ENCODE measurements at regions not wholly inside any gene's neighbourhood (a gene's known extent, or its start where the extent isn't known, plus 50 kb on each side); places are given as distances from the start of the nearest gene placed in this dataset.
A peak's percentile ranks its signal among the peaks of the same experiment; 100 is the strongest.
"Not testable (repeated sequence)": the region's sequence is repeated elsewhere in the genome, so short reads cannot be mapped to it uniquely, and the experiment has no call there.

DNA sequence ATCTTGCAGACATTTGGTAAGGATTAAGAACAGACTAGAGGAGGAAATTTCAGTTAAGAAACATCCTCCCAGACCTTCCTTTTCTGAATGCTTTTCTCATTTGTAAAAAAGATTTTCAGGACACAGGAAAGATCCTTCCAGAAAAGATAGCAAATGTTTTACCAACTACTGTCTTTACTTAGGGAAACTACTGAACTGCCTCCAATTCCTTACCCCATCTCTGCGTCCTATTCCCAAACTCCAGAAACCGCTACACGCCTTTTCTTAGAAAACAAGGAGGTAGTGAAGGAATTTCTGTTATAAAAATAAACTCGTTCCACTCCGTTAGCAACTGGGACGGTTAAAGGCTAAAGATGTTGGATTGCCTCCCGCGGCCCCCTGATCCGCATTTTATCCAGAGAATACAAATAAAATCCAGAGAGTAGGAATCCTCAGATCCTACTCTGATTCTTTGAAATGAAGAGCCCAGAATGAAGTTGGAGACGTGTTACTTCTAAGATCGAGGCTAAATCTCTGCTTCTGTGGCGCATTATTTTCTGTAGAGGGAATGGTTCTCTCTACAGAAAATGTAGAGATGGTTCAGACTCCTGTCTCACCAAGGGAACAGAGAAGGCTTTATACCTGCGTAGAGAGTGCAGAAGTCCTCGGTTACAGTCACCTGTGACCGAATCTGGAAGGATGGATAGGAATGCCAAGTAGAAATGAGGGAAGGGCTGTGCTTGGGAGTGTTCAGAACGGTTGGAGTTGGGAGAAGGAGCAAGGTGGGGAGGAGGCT is 133.0 kb downstream of the GPX5 start:
- DNase-seq (ENCODE audit: low read depth in 2 of 2): no peak

DNA sequence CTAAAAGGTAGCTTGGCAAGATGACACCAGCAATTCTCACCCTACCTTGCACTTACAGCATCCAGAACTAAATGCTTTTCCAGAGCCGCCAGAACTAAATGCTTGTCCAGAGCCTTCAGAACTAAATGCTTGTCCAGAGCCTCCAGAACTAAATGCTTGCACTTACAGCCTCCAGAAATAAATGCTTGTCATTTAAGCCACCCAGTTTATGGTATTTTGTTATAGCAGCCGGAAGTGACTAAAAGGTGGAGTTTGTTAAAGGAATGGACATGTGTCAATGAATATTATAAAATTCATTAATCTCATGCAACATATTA is 133.5 kb downstream of the GPX5 start:
- no peak for DNase-seq (ENCODE audit: low read depth in 2 of 2)

- no peak for DNase-seq (ENCODE audit: low read depth in 2 of 2)
Observed at GRCh38 chr6:28661097-28661713, 135.5 kb downstream of the GPX5 start.

DNA sequence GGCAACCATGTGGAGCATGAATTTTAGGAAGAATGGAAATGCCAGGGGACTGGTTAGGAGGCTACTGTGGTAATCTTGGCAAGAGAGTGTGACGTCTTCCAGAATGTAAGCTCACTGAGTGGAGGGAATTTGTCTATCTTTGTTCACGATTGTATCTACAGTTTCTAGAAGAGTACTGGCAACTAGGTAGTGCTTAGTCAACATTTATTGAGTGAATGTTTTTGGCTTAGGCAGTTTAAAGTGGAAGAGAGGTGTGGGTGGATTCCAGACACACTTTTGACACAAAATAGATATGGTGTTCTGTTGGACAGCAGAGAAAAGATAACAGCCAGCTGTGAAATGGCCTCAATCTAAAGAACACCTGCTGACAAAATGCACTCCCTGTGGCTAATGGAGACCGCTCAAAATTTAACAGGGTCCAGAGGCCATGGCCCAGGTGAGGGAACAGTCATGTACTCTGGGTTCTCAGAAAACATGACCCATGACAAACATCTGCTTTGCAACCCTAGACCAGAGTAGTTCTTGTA is 139.3 kb downstream of the GPX5 start:
- no peak for DNase-seq (ENCODE audit: low read depth in 2 of 2)

DNA sequence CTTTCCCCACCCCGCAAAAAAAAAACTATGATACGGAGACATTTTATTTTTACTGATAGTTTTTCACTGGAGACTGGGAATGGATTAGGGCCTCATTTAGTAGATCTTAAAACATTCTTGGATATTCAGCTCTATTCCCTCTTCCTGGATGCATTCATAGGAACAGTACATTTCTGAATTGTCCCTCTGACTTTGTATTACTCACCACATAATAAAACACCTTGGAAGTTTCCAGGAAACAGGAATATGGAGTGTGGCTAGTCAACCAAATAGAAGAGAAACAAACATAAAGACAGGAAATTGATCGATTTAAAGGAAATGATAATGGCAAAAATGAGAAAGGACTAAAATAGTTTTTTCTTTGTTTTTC is 147.7 kb downstream of the GPX5 start:
- DNase-seq (ENCODE audit: low read depth in 2 of 2): no peak

- DNase-seq (ENCODE audit: low read depth in 2 of 2): peak in 1 of 2 donors; percentile 33
Observed at GRCh38 chr6:28673787-28674671, 148.3 kb downstream of the GPX5 start.

GRCh38 chr6:28675600-28675999 is 149.9 kb downstream of the GPX5 start:
- no peak for DNase-seq (ENCODE audit: low read depth in 2 of 2)

- no peak for DNase-seq (ENCODE audit: low read depth in 2 of 2)
Observed at GRCh38 chr6:28682542-28682941, 156.9 kb downstream of the GPX5 start.

DNA sequence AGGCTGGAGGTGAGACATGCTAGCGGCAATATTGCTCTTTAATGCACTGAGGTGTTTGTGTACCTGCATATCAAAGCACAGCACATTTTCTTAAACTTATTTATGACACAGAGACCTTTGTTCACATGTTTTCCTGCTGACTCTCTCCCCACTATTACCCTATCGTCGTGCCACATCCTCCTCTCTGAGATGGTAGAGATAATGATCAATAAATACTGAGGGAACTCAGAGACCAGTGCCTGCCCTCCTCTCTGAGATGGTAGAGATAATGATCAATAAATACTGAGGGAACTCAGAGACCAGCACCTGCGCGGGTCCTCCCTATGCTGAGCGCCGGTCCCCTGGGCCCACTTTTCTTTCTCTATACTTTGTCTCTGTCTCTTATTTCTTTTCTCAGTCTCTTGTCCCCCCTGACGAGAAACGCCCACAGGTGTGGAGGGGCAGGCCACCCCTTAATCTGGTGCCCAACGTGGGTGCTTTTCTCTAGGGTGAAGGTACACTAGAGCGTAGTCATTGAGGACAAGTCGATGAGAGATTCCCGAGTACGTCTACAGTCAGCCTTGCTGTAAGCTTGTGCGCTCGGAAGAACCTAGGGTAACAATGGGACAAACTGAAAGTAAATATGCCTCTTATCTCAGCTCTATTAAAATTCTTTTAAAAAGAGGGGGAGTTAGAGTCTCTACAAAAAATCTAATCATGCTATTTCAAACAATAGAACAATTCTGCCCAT is 157.4 kb downstream of the GPX5 start:
- DNase-seq (ENCODE audit: low read depth in 2 of 2): not testable (repeated sequence)

GRCh38 chr6:28683945-28684538 is 158.4 kb downstream of the GPX5 start:
- no peak for DNase-seq (ENCODE audit: low read depth in 2 of 2)

DNA sequence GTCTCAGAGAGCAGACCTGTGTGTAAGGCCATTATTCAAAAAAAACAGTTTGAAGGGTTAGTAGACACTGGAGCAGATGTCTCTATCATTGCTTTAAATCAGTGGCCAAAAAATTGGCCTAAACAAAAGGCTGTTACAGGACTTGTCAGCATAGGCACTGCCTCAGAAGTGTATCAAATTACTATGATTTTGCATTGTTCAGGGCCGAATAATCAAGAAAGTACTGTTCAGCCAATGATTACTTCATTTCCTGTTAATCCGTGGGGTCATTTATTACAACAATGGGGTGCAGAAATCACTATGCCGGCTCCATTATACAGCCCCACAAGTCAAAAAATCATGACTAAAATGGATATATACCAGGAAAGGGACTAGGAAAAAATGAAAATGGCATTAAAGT is 160.3 kb downstream of the GPX5 start:
- not testable (repeated sequence) for DNase-seq (ENCODE audit: low read depth in 2 of 2)

- DNase-seq (ENCODE audit: low read depth in 2 of 2): peak; percentile 3 to 6
Observed at GRCh38 chr6:28686446-28687027, 160.9 kb downstream of the GPX5 start.

GRCh38 chr6:28687309-28687981 is 161.8 kb downstream of the GPX5 start:
- DNase-seq (ENCODE audit: low read depth in 2 of 2): not testable (repeated sequence)

DNA sequence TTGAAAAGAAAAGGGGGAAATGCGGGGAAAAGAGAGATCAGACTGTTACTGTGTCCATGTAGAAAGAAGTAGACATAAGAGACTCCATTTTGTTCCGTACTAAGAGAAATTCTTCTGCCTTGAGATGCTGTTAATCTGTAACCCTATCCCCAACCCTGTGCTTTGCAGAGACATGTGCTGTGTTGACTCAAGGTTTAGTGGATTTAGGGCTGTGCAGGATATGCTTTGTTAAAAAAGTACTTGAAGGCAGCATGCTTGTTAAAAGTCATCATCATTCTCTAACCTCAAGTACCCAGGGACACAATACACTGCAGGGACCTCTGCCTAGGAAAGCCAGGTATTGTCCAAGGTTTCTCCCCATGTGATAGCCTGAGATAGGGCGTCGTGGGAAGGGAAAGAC is 166.3 kb downstream of the GPX5 start:
- DNase-seq (ENCODE audit: low read depth in 2 of 2): not testable (repeated sequence)

GRCh38 chr6:28693033-28693750 is 167.5 kb downstream of the GPX5 start:
- no peak for DNase-seq (ENCODE audit: low read depth in 2 of 2)

DNA sequence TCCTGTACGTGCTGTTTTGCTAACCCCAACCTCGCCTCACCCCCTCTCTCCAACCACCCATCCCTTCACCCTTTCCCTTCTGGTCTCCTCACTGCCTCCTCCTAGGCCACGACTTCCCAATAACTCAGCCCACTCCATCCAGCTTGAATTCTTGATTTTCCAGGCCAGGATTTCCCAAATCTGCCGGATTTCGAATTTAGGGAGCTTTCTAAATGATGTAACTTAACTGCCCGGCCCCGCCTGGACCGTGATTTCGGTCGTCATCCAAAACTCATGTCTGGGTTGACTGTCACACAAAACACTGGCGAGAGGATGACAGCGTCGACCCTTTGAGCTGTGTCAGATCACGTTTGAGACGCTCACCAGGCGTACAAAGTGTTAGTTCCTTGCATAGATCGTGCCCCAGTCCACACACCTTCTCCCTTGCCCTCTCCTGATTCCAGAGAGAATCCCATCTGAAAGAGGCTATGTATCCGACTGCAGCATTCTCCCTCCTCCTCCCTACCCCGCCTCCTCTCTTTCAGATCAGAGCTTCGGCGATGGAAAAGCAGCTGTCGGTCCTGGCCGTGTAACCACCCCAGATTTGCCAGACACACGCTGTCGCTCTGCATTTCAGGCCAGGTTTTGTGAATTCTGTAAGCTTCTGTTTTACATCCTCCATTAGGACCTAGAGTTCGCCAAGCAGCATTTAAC is 168.2 kb downstream of the GPX5 start:
- DNase-seq (ENCODE audit: low read depth in 2 of 2): no peak

DNA sequence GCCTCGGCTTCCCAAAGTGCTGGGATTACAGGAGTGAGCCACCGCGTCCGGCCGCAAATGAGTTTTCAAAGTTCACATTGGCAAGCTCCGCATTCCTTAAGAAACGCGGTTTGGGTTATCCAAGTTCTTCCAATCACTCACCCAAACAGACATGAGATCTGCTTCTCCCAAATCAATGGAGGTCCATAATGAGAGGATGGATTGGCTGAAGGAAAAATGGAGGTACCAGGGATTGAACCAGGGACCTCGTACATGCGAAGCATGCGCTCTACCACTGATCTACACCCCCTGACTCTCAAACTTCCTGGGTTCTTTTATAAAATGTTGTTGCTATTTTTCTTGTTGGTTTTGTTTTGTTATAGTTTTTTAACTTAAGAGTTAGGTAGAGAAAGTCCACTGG is 170.0 kb downstream of the GPX5 start:
- no peak for DNase-seq (ENCODE audit: low read depth in 2 of 2)

- DNase-seq (ENCODE audit: low read depth in 2 of 2): no peak
Observed at GRCh38 chr6:28696167-28696566, 170.5 kb downstream of the GPX5 start.

DNA sequence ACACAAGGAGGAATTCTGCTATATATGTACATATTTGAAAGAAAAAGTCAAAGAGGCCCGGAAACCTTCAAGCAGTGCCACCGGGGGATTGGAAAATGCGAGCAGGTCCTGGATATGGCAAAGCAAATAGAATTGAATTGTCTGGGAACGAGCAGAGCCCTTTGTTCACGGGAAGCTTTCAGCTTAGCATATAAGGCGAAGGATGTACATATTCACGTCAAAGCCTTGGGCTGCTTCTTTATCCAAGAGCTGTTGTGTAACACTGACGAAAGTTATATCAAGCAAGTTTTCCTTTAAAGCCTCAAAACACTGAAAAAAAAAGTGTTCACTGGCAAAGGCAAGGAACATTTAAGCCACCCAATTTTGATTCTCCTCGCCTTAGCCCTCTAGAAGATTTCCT is 171.0 kb downstream of the GPX5 start:
- no peak for DNase-seq (ENCODE audit: low read depth in 2 of 2)
